Amygdala (tissue), 56 donors: ENCODE measurements at regions not wholly inside any gene's neighbourhood (a gene's known extent, or its start where the extent isn't known, plus 50 kb on each side); places are given as distances from the start of the nearest gene placed in this dataset.

Experiments used
- DNase-seq, 56 donors: peaks; one replicate each; lab custom pipeline; 2025; lab: John Stamatoyannopoulos, UW

DNA sequence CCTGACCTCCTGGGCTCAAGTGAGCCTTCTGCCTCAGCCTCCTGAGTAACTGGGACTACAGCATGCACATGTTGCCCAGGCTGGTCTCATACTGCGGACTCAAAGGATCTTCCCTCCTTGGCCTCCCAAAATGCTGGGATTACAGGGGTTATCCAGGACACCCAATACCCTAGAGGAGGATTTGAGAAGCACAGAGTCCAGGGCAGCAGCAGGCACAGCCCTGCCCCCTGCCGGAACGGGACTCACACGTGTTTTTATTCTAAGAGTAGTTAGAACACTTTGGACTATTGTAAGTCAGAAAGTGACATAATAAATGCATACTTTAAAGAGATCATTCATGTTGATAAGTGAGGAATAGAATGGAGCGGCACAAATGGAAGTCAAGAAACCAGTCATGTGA lies 80.2 kb downstream of the C6orf118 start:
- DNase-seq, result no peak

DNA sequence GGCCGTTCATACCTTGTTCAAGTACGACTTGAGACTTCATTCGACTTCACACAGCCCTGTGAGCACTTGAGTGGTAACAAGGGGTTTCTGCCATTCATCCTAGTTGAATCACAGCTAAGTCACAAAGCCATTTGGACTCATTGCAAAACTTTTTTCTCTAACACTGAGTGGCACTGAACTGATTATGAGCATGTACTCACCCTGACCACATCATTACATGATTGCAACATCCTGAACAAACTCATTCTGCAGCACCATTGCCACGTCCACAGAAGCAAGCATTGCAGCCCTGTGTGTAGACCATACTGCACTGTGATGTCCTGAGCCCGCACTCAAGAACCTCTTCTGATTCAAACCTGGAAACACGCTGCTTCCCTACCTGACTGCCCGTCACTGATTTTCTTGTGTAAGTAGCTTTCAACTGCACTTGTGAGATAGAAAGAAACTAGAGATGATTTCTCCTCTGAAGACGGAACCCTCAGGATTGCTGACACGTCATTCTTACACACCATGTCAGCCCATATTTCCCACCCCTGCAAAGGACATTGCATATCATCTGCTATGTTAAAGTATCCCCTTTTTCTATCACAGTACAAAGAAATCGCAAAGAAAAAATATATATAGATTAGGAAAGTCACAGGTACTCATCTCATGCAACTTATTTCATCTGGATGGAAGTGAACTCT lies 81.6 kb downstream of the C6orf118 start:
- DNase-seq, result no peak

DNA sequence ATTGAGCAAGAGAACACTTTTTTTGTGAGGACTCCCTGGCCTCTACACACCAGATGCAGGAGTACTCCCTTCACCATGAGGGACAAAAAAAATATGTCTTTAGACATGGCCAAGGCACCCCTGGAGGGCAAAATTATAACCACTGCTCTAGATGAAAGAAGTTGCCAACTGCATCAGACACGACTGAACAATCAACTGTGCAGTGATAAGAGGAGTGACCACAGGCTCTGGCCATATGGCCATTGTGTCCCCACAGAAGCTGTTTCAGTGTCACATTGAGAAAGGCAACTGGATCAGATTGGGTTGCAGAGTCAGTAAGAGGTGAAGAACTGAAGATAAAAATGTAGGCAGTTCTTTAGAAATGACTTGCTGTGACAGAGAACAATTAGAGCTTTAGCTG lies 85.7 kb downstream of the C6orf118 start:
- DNase-seq, result no peak

DNA sequence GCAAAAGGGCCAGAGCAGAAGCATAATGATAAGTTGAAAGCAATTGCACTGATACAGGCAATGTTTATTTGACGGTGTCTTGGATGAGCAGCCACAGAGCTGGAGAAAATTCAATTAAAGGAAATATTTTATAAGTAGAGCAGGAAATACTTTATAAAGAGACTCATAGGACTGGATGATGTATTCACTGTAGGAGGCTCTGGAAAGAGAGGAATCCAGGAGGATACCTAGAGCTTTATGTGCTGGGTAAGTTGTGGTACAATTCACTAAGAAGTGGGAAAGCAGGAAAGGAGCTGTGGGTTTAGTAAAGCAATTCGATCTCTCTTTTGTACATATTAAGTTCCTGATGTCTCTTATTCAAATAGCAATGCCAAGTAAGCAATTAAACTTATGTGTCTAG lies 86.3 kb downstream of the C6orf118 start:
- DNase-seq, result no peak

DNA sequence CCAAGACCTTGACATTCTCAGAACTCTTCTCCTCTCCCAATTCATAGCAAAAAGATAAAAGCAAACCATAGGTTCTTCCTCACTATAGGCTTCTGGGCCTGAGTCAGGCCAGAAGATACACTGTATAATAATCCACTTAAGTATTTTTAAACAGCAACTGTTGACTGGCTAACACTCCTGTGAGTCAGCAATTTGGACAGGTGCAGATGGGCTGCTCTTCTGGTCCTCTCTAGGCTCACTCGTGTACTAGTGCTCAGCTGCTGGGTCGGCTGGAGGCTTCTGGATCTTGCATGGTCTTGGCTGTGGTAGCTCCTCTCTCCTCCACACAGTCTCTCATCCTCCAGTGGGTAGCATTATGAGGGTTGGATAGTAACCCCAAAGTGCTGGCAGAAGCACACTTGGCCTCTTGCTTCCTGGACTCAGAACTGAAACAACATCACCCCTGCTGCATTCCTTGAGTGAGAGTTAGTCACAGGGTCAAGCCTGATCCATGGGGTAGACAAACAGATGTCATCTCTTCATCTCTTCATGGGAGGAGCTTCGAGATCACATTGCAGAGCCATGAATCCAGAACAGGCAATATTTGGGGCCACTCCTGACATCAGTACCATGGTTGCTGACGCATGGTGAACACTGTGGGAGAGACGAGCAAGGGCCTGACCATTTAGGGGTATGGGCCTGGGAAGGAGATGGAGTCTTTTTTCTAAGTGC lies 86.9 kb downstream of the C6orf118 start:
- no peak for DNase-seq

DNA sequence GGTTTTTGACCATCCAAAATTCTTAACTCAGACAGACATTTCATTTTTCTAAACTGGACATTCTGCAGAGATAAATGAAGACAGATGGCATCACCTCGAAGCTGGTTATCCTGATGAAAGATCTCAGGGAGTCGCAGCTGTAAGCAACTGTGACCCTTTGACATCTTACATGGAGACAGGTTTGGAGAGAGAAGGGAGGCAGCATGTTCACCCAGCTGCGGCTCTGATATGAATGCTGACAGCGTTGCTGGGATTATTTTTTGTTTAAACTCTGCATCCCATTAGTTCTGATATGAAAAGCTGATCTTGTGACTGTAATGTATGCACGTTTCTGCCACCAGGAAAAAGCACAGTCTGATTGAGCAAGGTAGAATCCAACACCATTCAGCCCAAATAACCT lies 89.4 kb downstream of the C6orf118 start:
- DNase-seq, result no peak

DNA sequence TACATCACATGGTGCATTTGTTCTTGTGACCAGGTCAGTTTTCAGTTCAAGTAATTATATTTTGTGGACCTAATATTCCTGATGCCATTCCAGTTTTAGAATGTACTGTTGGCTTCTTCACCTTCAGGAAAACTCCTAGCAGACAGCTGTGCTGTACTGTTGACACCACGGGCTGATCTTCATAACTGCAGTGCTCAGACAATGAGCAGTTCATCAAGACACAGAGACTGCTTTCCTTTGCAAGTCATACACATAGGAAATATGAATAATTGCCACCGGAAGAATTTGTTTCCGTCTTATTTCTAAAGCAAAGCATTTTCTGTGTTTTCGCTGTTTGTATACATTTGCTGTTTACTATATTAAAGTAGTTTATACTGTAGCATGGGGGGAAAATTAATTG lies 89.8 kb downstream of the C6orf118 start:
- DNase-seq, result no peak

DNA sequence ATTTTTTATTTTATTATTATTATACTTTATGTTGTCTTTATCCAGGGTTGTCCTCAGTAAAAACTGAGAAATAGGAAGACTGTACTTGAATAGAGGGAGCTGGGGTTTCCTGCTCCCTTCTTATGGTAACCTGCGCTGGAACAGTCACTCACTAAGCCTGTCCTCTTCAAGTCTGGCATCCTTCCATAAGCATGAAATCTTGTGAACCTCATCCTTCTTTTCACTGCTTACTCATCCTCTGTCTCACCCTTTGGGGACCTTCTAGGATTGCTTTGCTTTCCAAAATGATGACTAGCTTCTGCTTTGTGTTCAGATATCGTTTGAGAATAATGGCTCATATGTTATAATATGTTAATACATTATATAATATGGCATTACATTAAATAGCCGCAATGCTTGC lies 90.6 kb downstream of the C6orf118 start:
- DNase-seq, result no peak

DNA sequence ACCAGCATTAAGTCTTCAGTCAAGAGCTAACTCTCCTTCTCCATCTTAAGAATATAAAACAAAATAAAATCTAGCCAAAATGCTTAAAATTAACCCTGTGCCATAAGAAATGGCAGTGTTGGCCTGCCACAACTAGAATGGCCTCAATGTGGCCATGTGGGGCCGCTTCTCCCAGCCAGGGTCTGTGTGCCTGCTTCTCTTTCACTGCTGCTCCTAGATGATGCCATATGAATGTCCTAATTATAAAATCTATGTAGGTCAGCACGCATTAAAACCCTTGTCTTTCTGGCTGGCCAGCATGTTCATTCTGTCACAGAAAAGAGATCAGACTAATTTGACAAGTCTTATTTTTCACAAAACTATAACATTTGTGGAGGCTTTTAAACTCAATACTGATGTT lies 102.6 kb downstream of the C6orf118 start:
- no peak for DNase-seq

DNA sequence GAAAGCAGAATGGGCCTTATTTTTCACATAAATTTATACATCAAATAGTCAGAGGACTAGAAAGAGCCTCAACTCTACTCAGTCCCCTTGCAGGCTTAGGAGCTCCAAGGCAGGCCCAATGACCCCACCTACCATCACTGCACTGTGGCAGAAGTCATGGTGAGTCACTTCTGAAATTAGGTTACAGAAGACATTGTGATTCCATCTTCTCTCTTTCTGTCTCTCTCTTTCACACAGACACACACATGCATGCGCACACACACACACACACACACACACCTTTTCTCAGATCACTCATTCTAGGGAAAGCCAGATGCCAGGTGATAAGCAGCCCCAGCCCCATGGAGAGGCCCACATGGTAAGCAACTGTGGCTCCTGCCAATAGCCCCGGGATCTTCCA lies 103.8 kb downstream of the C6orf118 start:
- DNase-seq, result no peak

DNA sequence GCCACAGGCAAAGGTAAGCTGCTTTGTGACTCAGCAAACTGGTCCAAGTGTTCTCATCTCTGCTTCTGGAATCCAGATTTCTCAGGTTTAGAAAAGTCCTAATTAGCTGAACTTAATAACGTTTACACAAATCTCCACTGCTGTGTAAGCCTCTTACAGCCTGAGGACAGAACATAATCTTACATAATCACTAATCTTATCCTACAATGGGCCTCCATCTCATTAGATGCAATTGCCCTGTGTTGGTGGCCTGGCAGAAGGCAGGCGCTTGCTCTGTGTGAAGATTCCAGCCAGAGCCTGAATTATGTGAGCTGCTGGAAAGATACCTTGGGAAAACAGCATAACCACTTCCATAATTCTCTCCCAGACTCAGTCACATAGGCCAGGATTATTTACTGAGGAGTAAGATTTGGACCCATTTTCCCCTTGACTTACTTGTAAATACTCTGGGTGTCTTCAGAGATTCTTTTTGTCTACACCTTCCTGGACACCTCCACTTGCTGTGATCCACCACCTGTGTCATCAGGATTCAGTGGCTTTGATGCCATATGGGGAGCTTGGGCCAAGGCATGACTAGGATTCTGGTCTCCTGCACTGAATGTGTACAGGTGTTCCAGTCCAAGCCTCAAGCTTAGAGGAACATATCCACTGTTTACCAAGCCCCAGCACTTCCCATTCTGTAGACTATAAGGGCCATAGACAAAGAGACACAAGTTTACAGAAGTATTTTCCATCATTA lies 104.4 kb downstream of the C6orf118 start:
- no peak for DNase-seq

DNA sequence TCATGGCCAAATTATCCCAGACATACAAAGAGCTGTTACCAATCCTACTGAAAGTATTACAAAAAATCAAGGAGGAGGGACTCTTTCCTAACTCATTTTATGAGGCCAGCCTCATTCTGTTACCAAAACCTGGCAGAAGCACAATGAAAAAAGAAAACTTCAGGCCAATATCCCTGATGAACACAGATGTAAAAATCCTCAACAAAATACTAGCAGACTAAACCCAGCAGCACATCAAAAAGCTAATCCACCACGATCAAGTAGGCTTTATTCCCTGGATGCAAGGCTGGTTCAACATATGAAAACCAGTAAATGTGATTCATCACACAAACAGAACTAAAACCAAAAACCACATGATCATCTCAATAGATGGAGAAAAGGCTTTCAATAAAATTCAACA lies 109.2 kb downstream of the C6orf118 start:
- DNase-seq, result no peak

DNA sequence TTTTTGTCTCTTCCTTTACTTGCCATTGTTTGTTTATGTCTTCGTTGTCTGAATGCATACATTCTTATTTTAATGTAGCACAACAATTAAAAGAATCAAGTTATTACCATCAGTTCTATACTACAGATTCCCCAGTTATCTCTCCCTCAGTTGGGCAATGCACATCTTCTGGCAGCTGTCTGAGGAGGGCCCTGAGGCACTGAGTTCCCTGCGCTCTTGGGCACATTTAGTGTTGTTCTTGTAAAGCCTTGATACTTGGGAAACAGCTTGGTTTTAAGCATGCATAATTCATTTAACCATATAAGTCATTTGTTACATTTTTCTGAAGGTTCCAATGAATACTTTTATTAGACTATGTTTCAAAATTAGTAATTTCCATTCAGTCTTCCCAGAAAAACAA lies 117.9 kb downstream of the C6orf118 start:
- DNase-seq, result no peak

DNA sequence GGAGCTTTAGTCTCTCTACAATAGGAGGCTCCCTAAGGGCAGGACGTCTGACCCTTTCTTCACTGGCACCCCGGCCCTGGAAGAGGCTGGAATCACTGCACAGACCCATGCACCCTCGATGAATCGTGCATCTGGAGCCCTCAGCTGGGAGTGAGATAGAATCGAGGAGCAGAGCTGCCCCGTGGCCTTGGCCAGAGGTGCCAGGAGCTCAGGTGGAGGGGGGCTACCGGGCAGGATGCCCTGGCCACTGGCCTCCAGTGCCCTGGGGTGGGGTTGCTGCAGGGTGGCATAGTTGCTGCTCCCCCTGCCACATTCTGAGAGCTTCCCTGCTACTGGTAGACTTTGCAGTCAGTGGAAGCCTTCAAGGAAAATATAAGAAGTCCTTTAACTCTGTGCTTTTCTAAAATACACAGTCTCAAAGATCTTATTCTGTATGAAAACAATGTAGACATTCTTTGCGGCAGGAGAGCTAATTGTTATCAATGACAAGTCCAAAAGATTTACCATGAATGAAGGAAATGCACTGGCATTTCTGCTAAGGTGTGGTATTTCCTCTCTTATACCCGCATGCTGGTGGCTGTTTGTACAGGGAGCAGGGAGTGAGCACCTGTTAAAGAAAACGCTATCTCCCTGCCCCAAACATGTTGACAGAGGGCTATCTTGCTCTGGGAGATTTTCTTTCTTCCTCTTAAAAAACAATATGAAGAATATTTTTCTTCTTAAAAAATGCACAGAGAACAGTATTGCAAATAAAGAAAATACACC lies 122.8 kb downstream of the C6orf118 start:
- DNase-seq, result no peak

DNA sequence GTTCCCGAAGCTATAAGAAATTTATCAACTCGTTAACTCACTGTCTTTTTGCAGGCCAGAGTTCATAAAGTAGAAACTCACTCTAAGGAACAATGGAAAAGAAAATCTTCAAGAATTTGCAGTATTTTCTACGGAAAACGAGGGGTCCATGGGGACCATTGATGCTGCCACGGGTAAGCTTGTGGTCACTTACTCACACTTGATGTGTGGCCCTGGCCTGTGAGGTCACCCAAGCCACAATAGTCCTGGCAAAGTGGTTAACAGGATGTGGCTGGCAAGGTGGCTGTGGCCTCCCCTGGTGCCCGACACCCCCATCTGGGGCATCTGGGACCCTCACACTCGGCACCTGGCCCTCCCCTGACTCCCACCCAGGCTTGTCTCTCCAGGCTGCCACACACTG lies 123.4 kb downstream of the C6orf118 start:
- DNase-seq, result no peak

DNA sequence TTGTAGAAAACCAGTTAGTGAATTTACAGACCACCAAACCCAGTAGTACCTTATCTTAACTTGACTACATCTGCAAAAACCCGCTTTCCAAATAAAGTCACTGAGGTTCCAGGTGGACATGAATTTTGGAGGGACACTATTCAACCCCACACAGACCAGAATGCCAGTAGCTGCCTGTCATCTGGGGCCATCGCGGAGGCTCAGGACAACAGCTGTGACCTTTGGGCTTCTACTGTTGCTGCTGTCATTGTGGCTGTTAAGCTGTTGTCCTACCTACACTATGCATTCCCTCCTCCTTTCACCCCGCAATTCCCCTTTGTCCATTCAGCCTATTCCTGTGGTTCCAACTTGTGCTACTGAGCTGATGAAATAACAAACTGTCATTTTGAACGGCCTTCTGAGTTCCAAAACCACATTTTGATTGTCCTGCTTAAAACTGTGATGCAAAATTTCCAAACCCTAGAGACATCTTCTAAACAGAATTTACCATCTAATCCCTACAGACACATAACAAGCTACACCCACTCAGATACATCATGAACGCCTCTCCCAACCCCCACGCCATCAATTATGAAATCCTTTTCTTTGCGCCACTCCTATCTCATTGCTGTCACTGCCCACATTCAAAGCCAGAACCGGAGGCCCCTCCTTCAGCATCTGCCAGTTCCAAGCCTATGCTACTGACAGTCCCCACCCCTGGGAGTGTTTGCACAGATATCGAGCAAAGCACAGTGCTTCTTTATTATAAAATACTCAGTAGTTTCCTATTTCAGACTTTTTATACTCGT lies 125.0 kb downstream of the C6orf118 start:
- DNase-seq, result peak in 40 of 56 donors; percentile 5 to 76 (median 36)

DNA sequence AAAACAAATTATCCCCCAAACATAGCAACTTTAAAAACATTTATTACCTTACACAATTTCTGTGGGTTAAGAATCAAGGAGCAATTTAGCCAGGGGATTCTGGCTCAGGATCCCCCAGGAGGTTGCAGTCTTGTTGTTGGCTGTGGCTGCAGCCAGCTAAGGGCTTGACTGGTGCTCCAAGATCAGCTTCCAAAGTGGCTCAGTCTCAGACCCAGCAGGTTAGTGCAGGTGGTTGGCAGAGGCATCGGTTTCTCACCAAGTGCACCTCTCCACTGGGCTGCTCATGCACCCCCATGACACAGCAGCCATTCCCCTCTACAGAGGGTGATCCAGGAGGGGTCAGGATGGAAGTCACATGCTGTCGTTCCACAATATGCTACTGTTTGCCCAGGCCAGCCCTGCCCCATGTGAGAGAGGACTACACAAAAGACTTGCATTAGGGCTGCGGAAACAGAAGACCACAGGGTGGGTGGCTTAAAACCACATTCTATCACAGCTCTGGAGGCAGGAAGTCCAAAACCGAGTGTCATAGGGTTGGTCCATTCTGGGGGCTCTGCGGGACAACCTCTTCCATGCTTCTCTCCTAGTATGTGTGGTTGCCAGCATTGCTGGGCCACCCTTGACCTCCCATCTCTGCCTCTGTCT lies 125.8 kb downstream of the C6orf118 start:
- no peak for DNase-seq

DNA sequence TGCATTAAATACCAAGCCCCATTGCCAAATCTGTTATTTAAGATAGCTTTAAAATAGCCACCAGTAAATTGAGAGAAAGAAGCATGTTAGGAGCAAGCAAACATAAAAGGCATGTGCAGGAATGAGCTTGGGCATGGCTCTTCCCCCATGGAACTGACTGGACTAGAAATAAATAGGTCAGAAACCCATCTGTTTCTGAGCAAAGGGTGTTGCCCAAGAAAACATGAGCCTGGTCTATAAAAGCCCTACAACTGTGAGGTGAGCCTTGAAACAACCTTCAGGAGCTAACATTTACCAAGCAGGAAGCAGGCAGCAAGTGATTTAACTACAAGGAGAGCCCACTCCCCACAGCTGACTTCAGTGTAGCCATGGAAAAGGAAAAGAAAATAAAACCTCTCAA lies 126.3 kb downstream of the C6orf118 start:
- no peak for DNase-seq

DNA sequence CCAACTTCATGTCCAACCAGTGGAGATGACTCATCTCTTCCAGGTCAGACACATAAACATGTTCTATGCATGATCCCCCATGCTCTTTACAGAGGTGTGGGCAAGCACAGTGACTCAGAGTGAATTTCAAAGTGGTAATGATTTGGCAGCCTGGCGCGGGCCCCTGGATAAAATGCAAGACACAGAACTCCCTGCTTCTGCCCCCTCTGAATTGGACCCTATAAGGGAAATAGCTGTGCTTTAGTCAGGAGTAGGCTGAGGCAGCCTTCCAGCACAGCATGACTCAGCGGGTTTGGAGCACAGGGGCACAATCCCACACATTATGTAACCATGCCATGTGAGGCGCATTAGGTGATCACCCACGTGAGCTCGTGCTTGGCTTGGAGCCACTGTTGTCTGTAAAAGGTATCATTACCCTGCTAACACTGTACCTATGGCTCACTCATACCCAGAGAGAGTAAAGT lies 127.4 kb downstream of the C6orf118 start:
- DNase-seq, result peak in 9 of 56 donors; percentile 7 to 49 (median 12)

DNA sequence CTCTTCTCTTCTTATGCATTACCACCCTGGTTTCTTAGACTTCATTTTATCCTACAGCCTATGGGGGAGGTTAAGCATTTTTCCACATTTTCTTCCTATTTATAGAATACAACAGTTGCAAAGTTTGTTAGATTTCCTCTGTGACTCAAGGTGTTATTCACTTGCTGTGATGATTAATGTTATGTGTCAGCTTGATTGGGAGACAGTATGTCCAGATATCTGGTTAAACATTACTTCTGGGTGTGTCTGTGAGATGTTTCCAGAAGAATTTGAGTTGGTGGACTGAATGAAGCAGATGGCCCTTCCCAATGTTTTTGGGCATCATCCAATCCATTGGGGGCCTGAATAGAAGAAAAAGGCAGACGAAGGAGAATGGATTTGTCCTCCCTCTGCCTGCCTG lies 131.3 kb downstream of the C6orf118 start:
- DNase-seq, result peak in 2 of 56 donors; percentile 12 to 16
